Hematopoietic multipotent progenitor cell treated with erythropoietin and hydrocortisone succinate and interleukin-3 and kit ligand, for 17 days (in vitro differentiated cells): ENCODE measurements at regions not wholly inside any gene's neighbourhood (a gene's known extent, or its start where the extent isn't known, plus 50 kb on each side); places are given as distances from the start of the nearest gene placed in this dataset.
A peak's percentile ranks its signal among the peaks of the same experiment; 100 is the strongest.
"Not testable (repeated sequence)": the region's sequence is repeated elsewhere in the genome, so short reads cannot be mapped to it uniquely, and the experiment has no call there.

Source experiments
- DNase-seq: peaks from one replicate; pipeline ENCODE4 v3.0.0-alpha.2; 2015; ENCODE audit warnings: low spot score

- DNase-seq: no peak
Observed at GRCh38 chr6:134669485-134669884, 280.4 kb downstream of the ALDH8A1 start.

GRCh38 chr6:134667111-134667510 is 282.8 kb downstream of the ALDH8A1 start:
- no peak for DNase-seq

GRCh38 chr6:134666125-134666524 is 283.8 kb downstream of the ALDH8A1 start:
- no peak for DNase-seq

GRCh38 chr6:134665029-134665723 is 284.7 kb downstream of the ALDH8A1 start:
- no peak for DNase-seq

GRCh38 chr6:134663800-134664535 is 285.9 kb downstream of the ALDH8A1 start:
- DNase-seq: no peak

- DNase-seq: no peak
Observed at GRCh38 chr6:134663356-134663755, 286.5 kb downstream of the ALDH8A1 start.

GRCh38 chr6:134662077-134662700 is 287.7 kb downstream of the ALDH8A1 start:
- DNase-seq: no peak

- DNase-seq: not testable (repeated sequence)
Observed at GRCh38 chr6:134659885-134660284, 290.0 kb downstream of the ALDH8A1 start.

- DNase-seq: no peak
Observed at GRCh38 chr6:134658596-134658995, 291.3 kb downstream of the ALDH8A1 start.

GRCh38 chr6:134657751-134658527 is 292.0 kb downstream of the ALDH8A1 start:
- DNase-seq: no peak

- DNase-seq: no peak
Observed at GRCh38 chr6:134657343-134657742, 292.6 kb downstream of the ALDH8A1 start.

GRCh38 chr6:134654751-134655150 is 295.1 kb downstream of the ALDH8A1 start:
- no peak for DNase-seq

GRCh38 chr6:134651519-134651918 is 298.4 kb downstream of the ALDH8A1 start:
- DNase-seq: no peak

- DNase-seq: no peak
Observed at GRCh38 chr6:134647861-134648260, 302.0 kb downstream of the ALDH8A1 start.

GRCh38 chr6:134642819-134643218 is 307.1 kb downstream of the ALDH8A1 start:
- no peak for DNase-seq

GRCh38 chr6:134642279-134642678 is 307.6 kb downstream of the ALDH8A1 start:
- no peak for DNase-seq

GRCh38 chr6:134640975-134641429 is 308.9 kb downstream of the ALDH8A1 start:
- DNase-seq: peak; percentile 81

GRCh38 chr6:134640229-134640628 is 309.7 kb downstream of the ALDH8A1 start:
- DNase-seq: no peak

GRCh38 chr6:134637847-134638437 is 312.0 kb downstream of the ALDH8A1 start:
- DNase-seq: no peak

- no peak for DNase-seq
Observed at GRCh38 chr6:134637282-134637681, 312.6 kb downstream of the ALDH8A1 start.

GRCh38 chr6:134636186-134636799 is 313.6 kb downstream of the ALDH8A1 start:
- no peak for DNase-seq
